ENCODE measurements at regions not wholly inside any gene's neighbourhood (a gene's known extent, or its start where the extent isn't known, plus 50 kb on each side); places are given as distances from the start of the nearest gene placed in this dataset.

GRCh38 chr2:128901572-128902391 is 583.1 kb upstream of the HS6ST1 start:
- peak; percentile 12 for DNase-seq

GRCh38 chr2:128903637-128904036 is 585.0 kb upstream of the HS6ST1 start:
- no peak for DNase-seq

DNA sequence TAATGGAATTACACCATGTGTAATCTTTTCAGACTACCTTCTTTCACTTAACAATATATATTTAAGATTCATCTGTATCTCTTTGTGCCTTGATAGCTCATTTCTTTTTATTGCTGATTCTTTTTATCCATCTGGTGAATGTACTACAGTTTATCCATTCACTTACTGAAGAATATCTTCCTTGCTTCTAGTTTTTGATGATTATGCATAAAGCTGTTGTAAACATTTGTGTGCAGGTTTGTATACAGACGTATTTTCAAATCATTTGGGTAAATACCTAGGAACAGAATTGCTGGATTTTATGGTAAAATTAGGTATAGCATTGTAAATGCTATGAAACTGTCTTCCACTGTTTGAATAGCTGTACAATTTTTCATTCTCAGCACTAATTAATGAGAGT is 592.6 kb upstream of the HS6ST1 start:
- DNase-seq, result no peak

GRCh38 chr2:128914320-128914719 is 595.7 kb upstream of the HS6ST1 start:
- no peak for DNase-seq

- no peak for DNase-seq
These were observed 603.1 kb upstream of the HS6ST1 start for GRCh38 chr2:128921751-128922150.

GRCh38 chr2:128922154-128922553 is 603.5 kb upstream of the HS6ST1 start:
- no peak for DNase-seq

- no peak for DNase-seq
These were observed 607.0 kb upstream of the HS6ST1 start for GRCh38 chr2:128925631-128926030.

DNA sequence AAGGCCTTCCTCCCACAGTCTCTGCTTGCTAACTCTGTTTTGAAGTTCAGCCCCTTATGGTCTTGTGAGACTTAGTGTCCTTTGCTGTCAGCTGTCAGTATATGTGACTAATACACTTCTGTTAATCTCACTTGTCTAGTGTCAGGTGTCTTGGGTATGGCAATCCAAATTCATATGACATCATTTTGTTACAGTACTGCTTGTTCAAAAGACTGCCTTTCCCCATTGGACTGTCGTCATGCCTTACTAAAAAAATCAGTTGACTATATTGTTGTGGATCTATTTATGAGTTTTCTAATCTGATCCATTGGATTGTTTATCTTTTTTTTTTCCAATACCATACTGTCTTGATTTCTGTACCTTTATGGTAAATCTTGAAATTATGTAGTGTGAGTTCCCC is 611.4 kb upstream of the HS6ST1 start:
- DNase-seq, result no peak

DNA sequence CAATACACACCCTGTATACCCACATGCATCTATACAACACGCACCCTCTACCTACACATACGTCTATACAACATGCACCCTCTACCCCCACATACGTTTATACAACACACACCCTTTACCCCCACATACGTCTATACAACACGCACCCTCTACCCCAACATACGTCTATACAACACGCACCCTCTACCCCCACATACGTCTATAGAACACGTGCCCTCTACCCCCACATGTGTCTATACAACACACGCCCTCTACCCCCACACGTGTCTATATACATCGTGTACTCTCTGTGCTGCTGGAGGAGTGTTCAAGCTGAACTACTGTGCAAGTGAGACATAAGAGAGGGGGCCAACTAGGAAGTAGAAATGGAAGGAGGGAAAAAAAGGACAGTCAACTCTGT is 621.7 kb upstream of the HS6ST1 start:
- DNase-seq, result no peak

- DNase-seq, result no peak
These were observed 623.1 kb upstream of the HS6ST1 start for GRCh38 chr2:128941751-128942150.

DNA sequence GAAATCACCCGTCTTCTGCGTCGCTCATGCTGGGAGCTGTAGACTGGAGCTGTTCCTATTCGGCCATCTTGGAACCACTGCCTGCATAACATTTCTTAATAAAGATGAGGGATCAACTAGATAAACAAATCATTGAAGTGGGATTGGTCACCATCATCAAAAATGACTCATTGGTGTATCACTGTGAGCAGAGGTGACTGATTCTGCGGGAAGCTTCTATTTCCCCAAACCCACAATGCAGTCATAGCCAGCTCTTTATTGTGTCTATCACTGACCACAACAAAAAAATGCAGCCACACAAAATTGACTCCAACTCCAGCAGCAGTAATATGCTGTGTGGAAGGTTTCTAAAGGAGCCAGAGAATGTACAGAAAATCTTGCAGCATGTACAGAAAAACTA is 630.7 kb upstream of the HS6ST1 start:
- no peak for DNase-seq

GRCh38 chr2:128950758-128951157 is 632.1 kb upstream of the HS6ST1 start:
- no peak for DNase-seq

- no peak for DNase-seq
These were observed 639.6 kb upstream of the HS6ST1 start for GRCh38 chr2:128958241-128958640.

DNA sequence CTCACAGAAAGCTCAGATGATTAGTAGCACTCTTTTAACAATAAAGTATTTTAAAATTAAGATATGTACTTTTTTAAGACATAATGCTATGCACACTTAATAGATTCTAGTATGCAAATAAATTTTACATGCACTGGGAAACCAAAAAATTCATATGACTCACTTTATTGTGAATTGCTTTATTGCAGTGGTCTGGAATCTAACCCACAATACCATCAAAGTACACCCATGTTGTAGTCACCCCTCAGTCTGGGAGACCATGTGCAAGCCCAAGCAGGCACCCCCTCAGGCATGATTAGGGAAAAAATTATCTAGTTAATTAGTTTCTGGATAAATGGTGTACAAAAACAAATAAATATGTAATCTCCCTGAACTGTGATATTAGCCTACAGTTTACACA is 649.0 kb upstream of the HS6ST1 start:
- DNase-seq, result no peak

DNA sequence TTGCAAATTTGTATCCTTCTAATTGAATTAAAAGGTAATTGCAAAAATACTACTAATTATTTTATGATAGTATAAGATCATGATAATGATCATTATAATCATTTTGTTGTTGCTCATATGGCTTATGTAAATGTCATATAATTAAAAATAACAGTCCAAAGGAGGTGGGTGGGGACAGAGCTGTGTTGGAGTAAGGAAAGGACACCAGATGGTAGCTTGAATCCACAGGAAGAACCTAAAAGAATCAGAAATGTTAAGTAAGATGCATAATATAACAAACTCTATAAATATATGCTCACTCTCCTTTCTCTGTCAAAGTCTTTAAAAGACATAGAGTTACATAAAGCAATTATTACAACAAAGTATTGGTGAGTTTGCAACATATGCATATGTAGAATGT is 650.7 kb upstream of the HS6ST1 start:
- DNase-seq, result no peak

DNA sequence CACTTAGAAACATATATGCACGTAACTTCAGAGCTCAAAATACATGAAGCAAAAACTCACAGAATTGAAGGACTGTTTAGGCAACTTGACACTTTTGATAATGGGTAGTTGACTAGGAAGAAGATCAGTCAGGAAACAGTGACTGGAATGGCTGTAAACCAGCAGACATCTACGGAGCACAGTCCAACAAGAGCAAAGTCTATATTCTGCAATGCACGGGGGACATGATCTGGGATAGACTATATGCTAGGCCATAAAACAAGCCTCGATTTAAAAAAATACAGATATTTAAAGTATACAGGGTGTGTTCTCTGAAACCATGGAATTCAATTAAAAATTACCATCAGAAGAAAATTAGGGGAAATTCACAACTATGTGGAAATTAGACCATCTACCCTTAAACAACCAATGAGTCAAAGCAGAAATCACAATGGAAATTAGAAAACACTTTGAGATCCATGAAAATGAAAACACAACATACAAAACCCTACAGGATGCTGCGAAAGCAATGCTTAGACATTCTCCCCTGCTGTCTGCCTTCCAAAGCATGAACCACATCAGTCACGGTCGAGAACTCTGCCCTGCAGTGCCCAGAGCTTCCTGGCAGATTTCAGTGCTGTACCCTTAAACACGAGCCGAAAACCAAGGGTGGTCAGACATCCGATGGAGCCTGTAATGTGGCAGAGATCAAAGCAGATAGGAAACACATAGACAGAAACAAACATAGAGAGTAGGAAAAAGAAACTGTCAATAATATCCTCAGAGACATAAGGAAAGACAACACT is 651.9 kb upstream of the HS6ST1 start:
- no peak for DNase-seq

DNA sequence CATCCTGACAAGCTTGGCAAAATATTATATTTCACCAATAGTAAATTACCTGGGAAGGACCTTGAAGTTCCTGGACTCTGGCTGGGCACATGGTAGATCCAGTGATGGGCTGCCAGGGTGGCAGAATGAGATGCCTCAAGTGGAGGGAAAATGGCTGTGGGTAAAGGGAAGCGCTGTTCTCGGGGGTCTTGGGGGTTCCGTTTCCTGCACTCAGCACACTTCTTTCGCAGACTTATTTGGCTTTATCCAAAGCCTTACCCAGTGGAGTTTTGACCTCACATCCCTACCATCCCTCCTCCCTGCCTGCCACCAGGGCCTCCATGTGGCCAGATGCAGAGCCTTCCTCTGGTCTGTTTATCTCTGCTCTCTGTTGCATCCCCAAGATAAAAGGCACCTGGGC is 654.9 kb upstream of the HS6ST1 start:
- DNase-seq, result no peak

- no peak for DNase-seq
These were observed 659.5 kb upstream of the HS6ST1 start for GRCh38 chr2:128978212-128978611.

DNA sequence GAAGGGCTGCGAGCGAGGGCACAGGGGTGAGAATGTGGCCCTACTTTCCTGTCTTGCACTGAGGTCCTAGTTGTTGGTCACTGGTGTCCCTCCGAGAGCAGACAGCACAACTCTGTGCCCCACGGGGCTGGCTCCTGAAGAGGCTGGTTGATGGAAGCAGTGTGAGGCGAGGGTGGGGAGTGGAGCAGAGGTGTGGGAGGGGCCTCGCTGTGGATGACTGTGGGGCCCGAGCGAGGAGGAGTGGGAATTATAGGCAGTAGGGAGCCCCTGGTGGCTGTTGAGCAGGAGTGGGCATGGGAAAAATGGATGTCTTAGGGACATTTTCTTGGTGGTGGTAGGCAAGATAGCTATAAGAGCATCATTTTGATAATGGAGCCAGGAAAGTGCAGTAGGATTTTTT is 660.5 kb upstream of the HS6ST1 start:
- DNase-seq, result no peak

- no peak for DNase-seq
These were observed 661.8 kb upstream of the HS6ST1 start for GRCh38 chr2:128980475-128980874.

DNA sequence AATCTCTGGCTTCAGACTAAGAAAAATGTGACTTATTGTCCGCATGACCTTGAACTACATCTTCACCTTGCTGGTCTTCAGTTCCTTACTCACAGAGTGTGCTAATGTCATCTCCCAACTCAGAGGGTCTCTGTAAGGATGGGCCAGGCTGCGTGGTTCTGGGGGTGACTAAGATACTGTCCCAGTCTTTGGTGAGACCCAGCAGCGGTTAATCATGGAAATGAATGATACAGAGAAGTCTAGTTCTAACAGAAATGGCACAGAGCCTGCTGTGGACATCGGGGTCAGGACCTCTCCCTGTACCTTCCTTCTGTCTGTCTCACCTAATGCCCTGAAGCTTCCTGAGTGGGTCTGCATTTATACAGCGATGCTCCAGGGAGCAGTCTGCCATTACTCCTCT is 662.7 kb upstream of the HS6ST1 start:
- DNase-seq, result no peak

- no peak for DNase-seq
These were observed 663.3 kb upstream of the HS6ST1 start for GRCh38 chr2:128982001-128982400.

DNA sequence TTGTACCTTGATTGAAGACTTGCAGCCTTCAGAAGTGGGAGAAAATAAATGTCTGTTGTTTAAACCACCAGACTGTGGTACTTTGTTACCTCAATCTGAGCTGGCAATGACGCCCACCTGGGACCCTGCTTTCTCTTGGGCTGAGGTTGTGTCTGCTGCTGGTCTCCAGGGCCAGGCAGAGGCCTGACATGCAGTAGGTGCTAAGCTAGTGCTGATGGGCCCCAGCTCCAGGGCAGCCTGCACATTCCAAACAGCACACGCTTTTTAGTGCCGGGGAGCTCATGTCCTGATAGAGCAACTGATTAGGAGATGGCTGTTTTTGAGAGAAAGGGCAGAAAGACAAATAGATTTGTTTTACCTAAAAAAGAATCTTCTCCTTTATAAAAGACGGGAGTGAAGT is 664.0 kb upstream of the HS6ST1 start:
- no peak for DNase-seq

DNA sequence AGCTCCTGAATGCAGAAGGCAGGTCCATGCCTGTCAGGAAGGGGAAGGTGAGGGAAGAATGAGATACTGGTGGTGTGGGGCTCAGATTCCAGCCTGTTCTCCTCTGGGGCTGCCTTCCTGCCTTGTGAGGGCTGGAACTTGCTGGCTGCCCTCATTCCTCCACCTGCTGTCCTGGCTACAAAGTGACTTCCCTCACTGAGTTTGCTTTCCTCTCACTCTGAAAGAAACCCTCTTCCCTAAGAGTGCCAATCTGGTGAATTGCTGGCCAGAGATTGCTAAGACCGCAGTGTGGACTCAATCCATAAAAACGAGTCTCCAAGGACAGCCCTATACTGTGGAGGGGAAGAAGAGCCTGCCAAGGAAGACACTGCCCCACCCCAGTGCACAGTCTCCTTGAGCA is 664.4 kb upstream of the HS6ST1 start:
- no peak for DNase-seq

Measured in left kidney (tissue), 1 donor.